Vagina (tissue), 2 donors: ENCODE measurements at regions not wholly inside any gene's neighbourhood (a gene's known extent, or its start where the extent isn't known, plus 50 kb on each side); places are given as distances from the start of the nearest gene placed in this dataset.

Experiments used
- DNase-seq, 2 donors: peaks; one replicate each; pipeline ENCODE4 v3.0.0-alpha.2; 2017; ENCODE audit errors: extremely low spot score in 2 of 2
- H3K27ac ChIP-seq: fragments of 200-600 bp; sonication (generic); one replicate; pipeline ENCODE4 v1.5.1; 2019
- H3K27me3 ChIP-seq: fragments of 200-600 bp; sonication (generic); one replicate; pipeline ENCODE4 v1.5.1; 2019
- H3K36me3 ChIP-seq, 2 donors: fragments of 200-600 bp; sonication (generic); one replicate each; pipeline ENCODE4 v1.5.1; 2017 to 2019
- H3K4me1 ChIP-seq: fragments of 200-600 bp; sonication (generic); one replicate; pipeline ENCODE4 v1.5.1; 2019
- H3K4me3 ChIP-seq, 2 donors: fragments of 200-600 bp; sonication (generic); 1 replicate in 1 of 2; 2 replicates in 1 of 2; pipeline ENCODE4 v1.5.1; 2016 to 2019
- H3K9me3 ChIP-seq: fragments of 200-600 bp; sonication (generic); one replicate; pipeline ENCODE4 v1.5.1; 2019
- POLR2A ChIP-seq, 2 donors: fragments of 450-650 bp; IDR thresholded peaks; one replicate each; pipeline ENCODE4 v1.6.1; 2017; ENCODE audit warnings: antibody characterized with exemption in 2 of 2, mild to moderate bottlenecking in 2 of 2, moderate library complexity in 2 of 2
- POLR2AphosphoS5 ChIP-seq, 2 donors: sonication (generic); formaldehyde crosslinking; IDR thresholded peaks; one replicate each; pipeline ENCODE4 v1.9.0; 2017; ENCODE audit warnings: antibody characterized with exemption in 2 of 2, mild to moderate bottlenecking in 2 of 2, low read depth in 1 of 2; ENCODE audit not compliant: insufficient read depth in 1 of 2
- intact Hi-C: fragments of 100-400 bp; cut with DNase I; formaldehyde crosslinking; loops from one replicate; pipeline ENCODE4 v1.15.1; 2023
- TF ChIP-seq, protein P1 (sequence below), 3 experiments: fragments of 450-650 bp in 2 of 3; fragments of 200-600 bp in 1 of 3; sonication (generic) in 1 of 3; IDR thresholded peaks; one replicate each; pipeline ENCODE4 v1.5.1; 2017 to 2019; ENCODE audit warnings: antibody characterized with exemption in 3 of 3, mild to moderate bottlenecking in 2 of 3, moderate library complexity in 2 of 3

DNA sequence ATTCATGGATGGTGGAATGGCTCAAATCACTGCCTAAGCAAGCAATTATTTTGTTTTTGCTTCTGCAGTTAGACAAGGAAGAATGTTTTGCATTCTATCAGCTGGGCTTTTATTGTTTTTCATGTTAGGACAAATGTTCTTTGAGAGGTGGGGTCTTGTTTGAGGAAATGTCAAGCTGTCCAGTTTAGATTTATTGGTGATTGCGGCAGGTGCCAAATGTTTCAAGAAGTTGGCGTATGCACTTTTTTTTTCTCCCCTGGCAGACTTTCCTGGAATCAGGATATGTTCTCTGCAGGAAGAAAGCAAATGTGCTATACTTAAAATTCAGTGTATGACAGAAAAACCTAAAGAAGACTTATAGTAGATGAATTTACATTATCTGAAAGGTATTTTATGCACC is 81.0 kb upstream of the JAG1 start:
- H3K27ac ChIP-seq, result no peak overlapping the region
- TF ChIP-seq, protein P1, sequence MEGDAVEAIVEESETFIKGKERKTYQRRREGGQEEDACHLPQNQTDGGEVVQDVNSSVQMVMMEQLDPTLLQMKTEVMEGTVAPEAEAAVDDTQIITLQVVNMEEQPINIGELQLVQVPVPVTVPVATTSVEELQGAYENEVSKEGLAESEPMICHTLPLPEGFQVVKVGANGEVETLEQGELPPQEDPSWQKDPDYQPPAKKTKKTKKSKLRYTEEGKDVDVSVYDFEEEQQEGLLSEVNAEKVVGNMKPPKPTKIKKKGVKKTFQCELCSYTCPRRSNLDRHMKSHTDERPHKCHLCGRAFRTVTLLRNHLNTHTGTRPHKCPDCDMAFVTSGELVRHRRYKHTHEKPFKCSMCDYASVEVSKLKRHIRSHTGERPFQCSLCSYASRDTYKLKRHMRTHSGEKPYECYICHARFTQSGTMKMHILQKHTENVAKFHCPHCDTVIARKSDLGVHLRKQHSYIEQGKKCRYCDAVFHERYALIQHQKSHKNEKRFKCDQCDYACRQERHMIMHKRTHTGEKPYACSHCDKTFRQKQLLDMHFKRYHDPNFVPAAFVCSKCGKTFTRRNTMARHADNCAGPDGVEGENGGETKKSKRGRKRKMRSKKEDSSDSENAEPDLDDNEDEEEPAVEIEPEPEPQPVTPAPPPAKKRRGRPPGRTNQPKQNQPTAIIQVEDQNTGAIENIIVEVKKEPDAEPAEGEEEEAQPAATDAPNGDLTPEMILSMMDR (IDR thresholded peaks at IDR 0.05), result no peak
- TF ChIP-seq POLR2AphosphoS5 (IDR thresholded peaks at IDR 0.05; ENCODE audit: insufficient read depth in 1 of 2, low read depth in 1 of 2) (no peak), POLR2A (IDR thresholded peaks at IDR 0.05) (no peak)
- DNase-seq, result no peak

DNA sequence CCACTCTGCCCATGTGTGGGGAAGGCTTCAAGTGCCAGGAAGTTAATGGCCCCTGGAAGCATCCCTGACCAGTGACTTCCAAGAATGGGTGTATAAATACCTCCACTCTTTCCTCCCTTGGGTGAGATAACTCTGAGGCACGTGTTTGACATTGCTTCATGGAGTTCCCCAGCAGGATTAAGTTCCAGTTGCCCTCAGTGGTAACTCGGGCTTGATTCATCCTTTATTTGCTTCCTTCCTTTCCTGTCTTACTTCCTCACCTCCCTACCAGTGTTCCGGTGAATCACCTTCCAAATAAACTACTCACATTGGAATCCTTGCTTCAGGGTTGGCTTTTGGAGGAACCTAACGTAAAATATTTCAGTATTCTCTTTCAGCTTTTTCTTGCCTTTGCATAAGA is 84.6 kb upstream of the JAG1 start:
- H3K4me3 ChIP-seq, result no peak overlapping the region
- H3K9me3 ChIP-seq, result no peaks in the 10 kb centered on the region
- no peaks in the 10 kb centered on the region for H3K36me3 ChIP-seq
- TF ChIP-seq, protein P1 (IDR thresholded peaks at IDR 0.05), result no peak
- TF ChIP-seq POLR2AphosphoS5 (IDR thresholded peaks at IDR 0.05; ENCODE audit: insufficient read depth in 1 of 2, low read depth in 1 of 2) (no peak), POLR2A (IDR thresholded peaks at IDR 0.05) (no peak)
- H3K27ac ChIP-seq, result no peak overlapping the region
- no peak for DNase-seq
- H3K4me1 ChIP-seq, result peaks cover 15% of the 10 kb centered on the region
- H3K27me3 ChIP-seq, result no peaks in the 10 kb centered on the region
- intact Hi-C loops, result no loop called here

More for the DNA sequence above, 81.0 kb upstream of the JAG1 start:
- Histone ChIP-seq H3K9me3 (no peaks in the 10 kb centered on the region), H3K4me1 (peaks cover 15% of the 10 kb centered on the region), H3K36me3 (no peaks in the 10 kb centered on the region), H3K27me3 (no peaks in the 10 kb centered on the region), H3K4me3 (no peak overlapping the region)
- intact Hi-C loops, result no loop called here

DNA sequence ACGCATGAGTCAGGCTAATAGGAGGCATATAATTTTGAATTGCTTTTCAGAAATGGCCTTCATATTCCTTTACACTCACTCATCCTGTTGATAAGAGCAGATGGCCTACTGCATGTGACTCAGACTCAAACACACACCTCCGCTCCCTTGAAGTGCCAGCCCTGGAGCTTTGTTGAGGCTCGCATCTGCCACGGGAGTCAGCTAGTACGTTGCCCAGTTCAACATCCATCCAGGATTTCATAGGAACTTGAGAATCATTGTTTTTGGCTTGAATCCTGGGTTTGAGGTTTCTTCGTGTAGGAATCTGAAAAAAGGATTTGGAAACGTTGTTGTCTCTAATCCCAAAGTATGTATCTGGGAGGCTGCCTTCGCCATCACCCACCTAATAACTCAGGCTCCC is 87.4 kb upstream of the JAG1 start:
- no peaks in the 10 kb centered on the region for H3K4me1 ChIP-seq

DNA sequence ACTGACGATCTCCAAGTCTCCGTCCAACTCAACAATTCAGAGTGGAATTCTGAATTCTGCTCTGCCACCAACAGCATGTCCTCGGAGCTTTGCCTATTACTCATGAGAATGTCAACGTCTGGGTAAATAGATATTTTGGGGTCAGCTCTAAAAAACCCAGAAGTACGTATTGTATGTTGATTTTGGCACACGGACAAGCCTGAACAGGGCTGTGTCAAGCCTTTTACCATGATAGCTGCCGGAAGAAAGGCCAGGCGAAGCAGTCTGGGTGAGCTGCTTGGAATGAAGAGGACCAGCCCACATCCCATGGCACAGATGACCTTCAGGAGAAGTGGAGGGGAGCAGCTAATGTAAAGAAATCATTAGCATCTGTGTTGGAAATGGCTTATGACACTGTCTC is 88.0 kb upstream of the JAG1 start:
- Histone ChIP-seq H3K4me1 (no peaks in the 10 kb centered on the region), H3K36me3 (no peaks in the 10 kb centered on the region), H3K27ac (no peak overlapping the region), H3K9me3 (no peaks in the 10 kb centered on the region), H3K27me3 (no peaks in the 10 kb centered on the region), H3K4me3 (no peak overlapping the region)
- no peak for DNase-seq
- intact Hi-C loops, result loop anchor here (10.0 kb wide), 1 partner anchor 53 kb away; no protein-coding TSS in a partner anchor
- TF ChIP-seq, protein P1 (IDR thresholded peaks at IDR 0.05), result no peak
- TF ChIP-seq POLR2A (IDR thresholded peaks at IDR 0.05) (no peak), POLR2AphosphoS5 (IDR thresholded peaks at IDR 0.05; ENCODE audit: insufficient read depth in 1 of 2, low read depth in 1 of 2) (no peak)

More for the DNA sequence above, 87.4 kb upstream of the JAG1 start:
- H3K36me3 ChIP-seq, result no peaks in the 10 kb centered on the region
- no peak overlapping the region for H3K27ac ChIP-seq
- no peaks in the 10 kb centered on the region for H3K9me3 ChIP-seq
- no peak overlapping the region for H3K4me3 ChIP-seq
- DNase-seq, result no peak
- no peaks in the 10 kb centered on the region for H3K27me3 ChIP-seq
- TF ChIP-seq, protein P1 (IDR thresholded peaks at IDR 0.05), result no peak
- TF ChIP-seq POLR2AphosphoS5 (IDR thresholded peaks at IDR 0.05; ENCODE audit: insufficient read depth in 1 of 2, low read depth in 1 of 2), result peak in 1 of 2 donors; percentile 20
- intact Hi-C loops, result loop anchor here (10.0 kb wide), 1 partner anchor 54 kb away; no protein-coding TSS in a partner anchor

DNA sequence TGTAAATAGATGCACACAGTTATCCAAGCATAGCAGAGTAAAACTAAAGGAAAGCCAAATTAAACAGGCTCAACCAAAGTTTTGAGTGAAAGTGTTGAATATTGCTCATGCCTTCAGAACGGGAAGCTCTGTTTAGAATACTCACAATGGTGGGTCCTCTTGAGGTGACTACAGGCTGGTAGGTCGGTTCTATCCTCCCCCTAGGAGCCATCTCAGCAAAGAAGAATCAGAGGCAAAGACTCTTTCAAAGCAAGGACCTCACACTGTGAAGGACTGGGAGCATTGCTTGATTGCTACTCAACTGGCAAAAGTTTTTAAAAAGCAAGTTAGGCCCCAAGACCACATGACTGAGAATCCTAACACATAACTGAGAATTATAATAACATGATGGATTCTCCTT is 88.4 kb upstream of the JAG1 start:
- TF ChIP-seq POLR2AphosphoS5 (IDR thresholded peaks at IDR 0.05; ENCODE audit: insufficient read depth in 1 of 2, low read depth in 1 of 2), result no peak
- Histone ChIP-seq H3K9me3 (no peaks in the 10 kb centered on the region), H3K4me1 (no peaks in the 10 kb centered on the region), H3K27me3 (no peaks in the 10 kb centered on the region), H3K36me3 (no peaks in the 10 kb centered on the region), H3K27ac (no peak overlapping the region), H3K4me3 (no peak overlapping the region)
- no peak for DNase-seq
- intact Hi-C loops, result loop anchor here (10.0 kb wide), 1 partner anchor 53 kb away; no protein-coding TSS in a partner anchor
